HUES6 (cell line): ENCODE measurements at regions not wholly inside any gene's neighbourhood (a gene's known extent, or its start where the extent isn't known, plus 50 kb on each side); places are given as distances from the start of the nearest gene placed in this dataset.

Experiments
- H3K27ac ChIP-seq: 2 replicates; pipeline ENCODE4 v1.7.0; 2013; ENCODE audit warnings: low read depth, mild to moderate bottlenecking, low read length, inconsistent platforms
- H3K27me3 ChIP-seq: 2 replicates; pipeline ENCODE4 v1.6.1; 2013; ENCODE audit warnings: low read length; ENCODE audit not compliant: control insufficient read depth, insufficient read depth
- H3K36me3 ChIP-seq: 2 replicates; pipeline ENCODE4 v1.6.1; 2013; ENCODE audit warnings: low read length; ENCODE audit not compliant: control insufficient read depth, insufficient read depth
- H3K4me1 ChIP-seq: 2 replicates; pipeline ENCODE4 v1.6.1; 2013; ENCODE audit warnings: low read length; ENCODE audit not compliant: control insufficient read depth, insufficient read depth
- H3K4me3 ChIP-seq: 2 replicates; pipeline ENCODE4 v1.5.1; 2013; ENCODE audit warnings: low read depth, low read length
- H3K9ac ChIP-seq: one replicate; pipeline ENCODE4 v1.6.1; 2013; ENCODE audit warnings: mild to moderate bottlenecking, low read length
- H3K9me3 ChIP-seq: 2 replicates; pipeline ENCODE4 v1.6.1; 2013; ENCODE audit warnings: low read depth, low read length; ENCODE audit not compliant: control insufficient read depth, insufficient read depth

DNA sequence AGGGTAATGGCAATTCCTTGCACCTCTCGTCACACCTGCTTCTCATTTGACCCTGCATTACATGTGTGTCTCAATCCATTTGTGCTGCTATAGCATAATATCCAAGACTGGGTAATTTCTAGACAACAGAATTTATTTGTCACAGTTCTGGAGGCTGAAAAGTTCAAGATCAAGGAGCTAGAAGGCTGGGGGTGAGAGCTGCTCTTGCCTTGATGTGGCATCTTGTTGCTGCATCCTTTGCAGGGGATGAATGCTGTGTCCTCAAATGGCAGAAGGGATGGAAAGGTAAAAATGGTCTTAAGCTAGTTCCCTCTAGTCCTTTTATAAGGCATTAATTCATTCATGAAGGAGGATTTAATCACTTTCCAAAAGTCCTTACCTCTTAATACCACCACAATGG, 323.7 kb upstream of the RPS23 start:
- Histone ChIP-seq H3K4me1 (no peaks in the 10 kb centered on the region), H3K4me3 (no peak overlapping the region), H3K27me3 (no peaks in the 10 kb centered on the region), H3K36me3 (no peaks in the 10 kb centered on the region), H3K9me3 (no peaks in the 10 kb centered on the region), H3K27ac (no peak overlapping the region), H3K9ac (no peak overlapping the region)

DNA sequence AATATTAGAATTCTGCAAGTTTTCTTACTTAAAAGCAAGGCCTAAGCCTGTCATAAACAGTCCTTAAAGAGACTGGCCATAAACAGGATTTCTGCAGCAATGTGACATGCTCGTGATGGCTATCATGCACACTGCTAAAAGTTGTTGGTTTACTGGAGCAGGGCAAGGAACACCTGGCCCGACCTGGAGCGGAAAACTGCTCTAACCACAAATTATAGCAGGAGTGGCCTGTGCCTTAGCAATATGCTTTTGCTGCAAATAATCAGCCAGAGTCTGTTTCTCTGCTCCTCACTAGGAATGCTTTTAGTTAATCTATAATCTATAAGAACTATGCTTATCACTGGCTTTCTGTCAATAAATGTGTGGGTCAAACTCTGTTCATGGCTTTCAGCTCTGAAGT, 322.9 kb upstream of the RPS23 start:
- no peaks in the 10 kb centered on the region for H3K4me1 ChIP-seq
- H3K9ac ChIP-seq: no peak overlapping the region
- H3K36me3 ChIP-seq: no peaks in the 10 kb centered on the region
- H3K27me3 ChIP-seq: no peaks in the 10 kb centered on the region
- no peak overlapping the region for H3K4me3 ChIP-seq
- no peak overlapping the region for H3K27ac ChIP-seq
- no peaks in the 10 kb centered on the region for H3K9me3 ChIP-seq

DNA sequence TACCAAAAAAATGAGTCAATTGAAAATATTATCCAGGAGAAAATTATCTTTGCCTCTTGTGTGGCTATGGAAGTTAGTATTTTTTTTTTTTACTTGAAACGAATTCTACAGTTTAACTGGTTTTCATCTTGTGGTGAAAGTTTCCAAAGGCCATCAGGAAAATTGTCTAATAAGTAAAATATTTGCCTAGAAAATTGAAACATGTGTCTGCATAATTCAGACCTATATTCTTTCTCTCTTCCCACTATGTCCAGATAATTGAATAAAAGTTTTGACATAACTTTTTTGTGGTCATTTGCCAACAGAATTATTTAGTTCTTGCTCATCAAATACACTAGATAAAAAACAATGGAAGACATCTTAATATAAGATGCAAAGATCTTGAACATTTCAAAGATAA, 321.5 kb upstream of the RPS23 start:
- no peaks in the 10 kb centered on the region for H3K27me3 ChIP-seq
- no peaks in the 10 kb centered on the region for H3K36me3 ChIP-seq
- no peaks in the 10 kb centered on the region for H3K9me3 ChIP-seq
- H3K4me1 ChIP-seq: peaks cover 10% of the 10 kb centered on the region
- no peak overlapping the region for H3K9ac ChIP-seq
- no peak overlapping the region for H3K4me3 ChIP-seq
- H3K27ac ChIP-seq: no peak overlapping the region

DNA sequence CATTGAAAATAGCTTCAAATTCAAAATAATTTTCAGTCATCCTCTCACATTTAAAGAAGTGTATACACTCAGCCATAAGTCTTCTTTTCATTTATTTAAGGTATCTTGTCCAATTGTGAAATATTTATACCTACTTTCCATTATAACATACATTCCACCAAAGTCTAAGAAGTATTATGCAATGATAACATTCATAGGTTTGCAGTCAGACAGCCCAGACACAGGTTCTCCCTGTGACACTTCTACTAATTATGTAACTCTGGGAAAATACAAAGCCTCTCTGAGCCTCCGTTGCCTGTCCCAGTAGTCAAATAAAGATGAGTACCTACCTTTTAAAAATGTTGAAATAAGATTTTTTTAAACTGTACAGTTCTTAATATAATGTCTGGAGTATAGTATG, 320.9 kb upstream of the RPS23 start:
- Histone ChIP-seq H3K9ac (no peak overlapping the region), H3K27ac (no peak overlapping the region), H3K36me3 (no peaks in the 10 kb centered on the region), H3K9me3 (no peaks in the 10 kb centered on the region), H3K4me1 (peaks cover 14% of the 10 kb centered on the region), H3K4me3 (no peak overlapping the region), H3K27me3 (no peaks in the 10 kb centered on the region)

DNA sequence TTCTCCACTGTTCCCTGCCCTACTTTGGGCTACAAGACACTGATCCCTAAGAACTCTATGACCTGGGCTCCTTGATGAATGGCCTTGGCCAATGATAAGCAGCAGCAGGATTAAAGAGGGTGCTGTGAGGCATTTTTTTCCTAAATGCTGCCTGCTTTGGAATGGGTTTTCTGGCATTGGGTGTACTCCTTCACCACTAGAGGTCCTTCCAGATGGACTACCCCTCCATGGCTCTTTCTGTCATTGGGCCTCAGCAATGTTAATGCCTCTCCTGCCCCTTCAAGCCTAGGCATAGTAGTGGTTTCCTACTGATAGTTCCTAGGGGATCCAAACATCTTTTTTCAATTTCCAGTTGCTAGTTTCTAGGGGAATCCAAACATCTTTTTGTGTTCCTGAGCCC, 319.3 kb upstream of the RPS23 start:
- no peak overlapping the region for H3K27ac ChIP-seq
- peaks cover 14% of the 10 kb centered on the region for H3K4me1 ChIP-seq
- no peak overlapping the region for H3K9ac ChIP-seq
- H3K27me3 ChIP-seq: no peaks in the 10 kb centered on the region
- H3K9me3 ChIP-seq: no peaks in the 10 kb centered on the region
- no peaks in the 10 kb centered on the region for H3K36me3 ChIP-seq
- H3K4me3 ChIP-seq: no peak overlapping the region

DNA sequence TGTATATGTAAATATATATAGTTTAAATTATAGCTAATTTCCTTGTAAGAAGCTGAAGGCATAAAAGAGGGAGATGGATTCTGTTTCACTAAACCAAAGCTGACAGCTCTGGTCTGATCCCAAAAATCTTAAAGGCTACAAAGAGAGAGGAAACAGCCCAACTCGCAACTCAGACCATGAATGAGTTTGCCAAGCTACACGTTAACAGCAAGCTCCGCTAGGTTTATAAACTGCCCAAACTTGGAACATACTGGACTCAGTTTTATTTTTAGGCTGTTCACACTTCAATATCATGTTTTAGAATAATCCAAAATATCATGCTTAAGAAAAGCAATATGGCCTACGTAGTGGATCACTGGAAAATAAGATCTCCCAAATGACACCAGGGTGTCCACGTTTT, 318.3 kb upstream of the RPS23 start:
- Histone ChIP-seq H3K9me3 (no peaks in the 10 kb centered on the region), H3K9ac (no peak overlapping the region), H3K27me3 (no peaks in the 10 kb centered on the region), H3K27ac (no peak overlapping the region), H3K4me1 (peaks cover 19% of the 10 kb centered on the region), H3K4me3 (no peak overlapping the region), H3K36me3 (no peaks in the 10 kb centered on the region)

DNA sequence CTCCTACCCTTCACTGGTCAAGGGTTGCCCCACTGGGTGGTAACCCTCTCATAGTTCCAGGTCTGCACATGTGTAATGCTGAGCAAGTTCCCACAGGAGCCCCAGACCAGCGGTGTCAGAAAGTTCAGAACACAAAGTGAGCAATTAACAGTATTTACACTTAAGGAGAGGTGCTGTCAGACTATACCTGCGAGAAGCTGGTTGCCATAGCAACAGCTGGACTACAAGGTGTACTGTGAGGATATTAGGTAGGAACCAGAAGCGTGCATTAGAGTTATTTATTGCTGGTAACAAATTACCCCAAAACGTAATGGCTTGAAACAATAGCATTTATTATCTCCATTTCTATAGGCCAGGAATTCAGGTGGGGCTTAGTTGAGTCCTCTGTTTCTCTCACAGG, 317.0 kb upstream of the RPS23 start:
- H3K27me3 ChIP-seq: no peaks in the 10 kb centered on the region
- no peak overlapping the region for H3K9ac ChIP-seq
- no peaks in the 10 kb centered on the region; the same call in 1 of the 2 replicates for H3K36me3 ChIP-seq
- no peak overlapping the region for H3K27ac ChIP-seq
- H3K4me3 ChIP-seq: no peak overlapping the region
- peaks cover 20% of the 10 kb centered on the region for H3K4me1 ChIP-seq
- peaks cover 8% of the 10 kb centered on the region; the same call in 1 of the 2 replicates for H3K9me3 ChIP-seq

DNA sequence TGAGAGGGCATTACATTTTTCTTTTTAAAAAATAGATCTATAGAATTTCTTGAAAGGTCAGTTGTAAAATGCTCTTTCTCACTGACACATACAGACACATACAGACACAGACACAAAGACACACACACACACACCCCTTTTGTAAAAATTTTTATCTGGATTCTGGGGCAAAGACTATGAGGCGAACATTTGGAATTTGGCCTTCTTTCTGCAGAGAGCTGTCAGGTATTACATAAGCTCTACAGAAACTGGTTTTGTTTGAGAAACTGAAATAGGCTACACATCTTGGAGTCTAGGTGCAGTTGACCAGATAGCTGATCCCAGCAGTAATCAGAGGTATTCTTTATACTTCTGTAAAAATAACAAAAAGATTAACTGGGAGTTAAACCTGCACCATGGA, 315.9 kb upstream of the RPS23 start:
- H3K4me3 ChIP-seq: no peak overlapping the region
- peaks cover 17% of the 10 kb centered on the region for H3K9me3 ChIP-seq
- H3K36me3 ChIP-seq: no peaks in the 10 kb centered on the region; the same call in 1 of the 2 replicates
- H3K27me3 ChIP-seq: no peaks in the 10 kb centered on the region
- no peak overlapping the region for H3K27ac ChIP-seq
- peaks cover 20% of the 10 kb centered on the region for H3K4me1 ChIP-seq
- H3K9ac ChIP-seq: no peak overlapping the region

DNA sequence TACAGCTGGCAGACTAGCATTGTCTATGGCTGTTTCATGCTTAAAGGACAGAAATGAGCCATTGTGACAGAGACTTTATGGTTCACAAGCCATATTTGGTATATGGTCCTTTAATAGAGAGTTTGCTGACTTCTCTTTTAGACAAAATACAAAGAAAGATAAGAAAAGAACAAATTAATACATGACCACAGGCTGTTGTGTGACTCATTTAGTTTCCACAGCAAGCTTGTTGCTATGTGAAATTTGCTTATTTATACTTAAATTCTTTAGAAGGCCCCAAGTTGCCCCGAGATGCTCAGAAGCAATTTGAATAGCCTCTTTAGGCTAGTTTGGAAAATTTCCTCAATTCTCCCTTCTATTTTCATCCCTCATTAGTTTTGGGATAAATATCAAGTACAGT, 315.3 kb upstream of the RPS23 start:
- no peak overlapping the region for H3K27ac ChIP-seq
- H3K4me1 ChIP-seq: peaks cover 20% of the 10 kb centered on the region
- H3K36me3 ChIP-seq: no peaks in the 10 kb centered on the region; the same call in 1 of the 2 replicates

DNA sequence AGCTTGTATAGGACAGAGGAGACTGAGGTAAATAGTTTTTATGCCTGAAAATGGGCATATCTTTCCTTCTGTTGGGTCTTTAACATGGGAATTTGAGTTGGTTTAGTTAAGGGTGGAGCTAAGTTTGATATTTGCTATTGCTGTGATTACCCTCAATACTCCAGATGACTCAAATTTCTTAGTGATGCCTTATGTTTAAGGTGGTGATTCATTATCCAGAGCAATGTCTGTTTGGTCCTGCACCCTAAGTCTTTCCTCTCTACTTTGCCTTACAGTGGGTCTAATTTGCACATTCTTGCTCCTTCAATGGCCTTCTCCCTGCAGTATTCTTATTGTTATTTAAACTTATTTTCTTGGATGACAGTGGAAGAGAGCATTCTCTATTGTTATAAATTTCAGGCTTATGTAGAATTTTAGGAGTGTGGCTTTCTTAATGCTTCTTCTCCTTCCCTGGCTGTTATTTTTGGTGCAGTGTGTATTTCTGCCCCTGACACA, 312.9 kb upstream of the RPS23 start:
- Histone ChIP-seq H3K36me3 (no peaks in the 10 kb centered on the region; the same call in 1 of the 2 replicates), H3K9ac (no peak overlapping the region), H3K27ac (peak overlapping the region; percentile 69), H3K9me3 (peaks cover 20% of the 10 kb centered on the region), H3K4me3 (peak overlapping the region; percentile 17; the same call in 1 of the 2 replicates), H3K4me1 (peaks cover 23% of the 10 kb centered on the region), H3K27me3 (no peaks in the 10 kb centered on the region)

More for the DNA sequence above, 315.3 kb upstream of the RPS23 start:
- H3K4me3 ChIP-seq: no peak overlapping the region
- peaks cover 20% of the 10 kb centered on the region for H3K9me3 ChIP-seq
- H3K9ac ChIP-seq: no peak overlapping the region
- H3K27me3 ChIP-seq: no peaks in the 10 kb centered on the region

DNA sequence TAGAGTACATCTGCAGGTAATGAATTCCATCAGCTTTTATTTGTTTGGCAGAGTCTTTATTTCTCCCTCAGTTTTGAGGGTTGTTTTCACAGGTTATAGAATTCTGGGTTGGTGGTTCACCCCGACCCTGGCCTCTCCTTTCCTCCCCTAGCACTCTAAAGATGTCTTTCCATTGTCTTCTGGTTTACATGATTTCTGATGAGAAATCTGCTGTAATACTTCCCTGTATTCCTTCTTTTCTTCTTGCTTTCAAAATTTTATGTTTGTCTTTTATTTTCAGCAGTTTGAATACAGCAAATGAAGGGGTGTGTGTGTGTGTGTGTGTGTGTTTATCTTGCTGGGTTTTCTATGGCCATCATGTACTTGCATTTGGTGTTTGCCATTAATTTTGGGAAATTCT, 312.0 kb upstream of the RPS23 start:
- Histone ChIP-seq H3K4me3 (no peak overlapping the region), H3K9me3 (peaks cover 24% of the 10 kb centered on the region), H3K9ac (no peak overlapping the region), H3K4me1 (peaks cover 17% of the 10 kb centered on the region), H3K27me3 (no peaks in the 10 kb centered on the region), H3K36me3 (no peaks in the 10 kb centered on the region; the same call in 1 of the 2 replicates), H3K27ac (no peak overlapping the region)
